IMR-90 (cell line): ENCODE measurements at regions not wholly inside any gene's neighbourhood (a gene's known extent, or its start where the extent isn't known, plus 50 kb on each side); places are given as distances from the start of the nearest gene placed in this dataset.

Source experiments
- ATAC-seq: fragments of 200-7000 bp; cut with Tn5 transposase; 2 replicates; pipeline ENCODE4 v1.9.1; 2020; ENCODE audit warnings: low read depth, mild to moderate bottlenecking, moderate library complexity
- BruUV-seq: library from RNA; stranded (reverse); fragments of 400-500 nt; replicated peaks from 2 replicates; lab custom pipeline; 2021; lab: Mats Ljungman, UMichigan
- CTCF ChIA-PET: fragments of 300-600 bp; formaldehyde crosslinking; extraction: SDS; loops from one replicate; lab custom pipeline; 2021; ENCODE audit warnings: antibody characterized with exemption; lab: Yijun Ruan, JAX
- POLR2A ChIA-PET: fragments of 300-600 bp; sonication (Branson Sonifier 250); formaldehyde crosslinking; loops from one replicate; lab custom pipeline; 2022; ENCODE audit warnings: antibody characterized with exemption; ENCODE audit not compliant: unreplicated experiment; lab: Charles Lee
- DNase-seq: peaks from one replicate; pipeline ENCODE4 v3.0.0; 2013
- H2AFZ ChIP-seq: replicated peaks from 2 replicates; pipeline ENCODE3; 2013; ENCODE audit warnings: low read length, mild to moderate bottlenecking; ENCODE audit not compliant: poor library complexity
- H2AK5ac ChIP-seq: 2 replicates; pipeline ENCODE4 v1.6.1; 2013; ENCODE audit warnings: low read depth, low read length, inconsistent platforms
- H2AK9ac ChIP-seq: replicated peaks from 2 replicates; pipeline ENCODE3; 2013; ENCODE audit warnings: mild to moderate bottlenecking, low read depth, low read length, moderate library complexity; ENCODE audit not compliant: poor library complexity
- H2BK120ac ChIP-seq: 2 replicates; pipeline ENCODE4 v1.6.1; 2013; ENCODE audit warnings: low read depth, low read length, inconsistent platforms
- H2BK15ac ChIP-seq: 3 replicates; pipeline ENCODE4 v1.6.1; 2013; ENCODE audit warnings: low read depth, low read length, inconsistent platforms
- H2BK20ac ChIP-seq: 2 replicates; pipeline ENCODE4 v1.6.1; 2013; ENCODE audit warnings: low read depth, mild to moderate bottlenecking, inconsistent platforms, low read length, moderate library complexity
- H2BK5ac ChIP-seq: 2 replicates; pipeline ENCODE4 v1.6.1; 2013; ENCODE audit warnings: mild to moderate bottlenecking, low read depth, low read length, inconsistent platforms; ENCODE audit not compliant: poor library complexity, severe bottlenecking
- H3K14ac ChIP-seq: replicated peaks from 2 replicates; pipeline ENCODE4 v1.6.1; 2013; ENCODE audit warnings: low read depth, low read length, inconsistent platforms
- H3K18ac ChIP-seq: 2 replicates; pipeline ENCODE4 v1.6.1; 2013; ENCODE audit warnings: low read depth, low read length, control low read depth
- H3K23ac ChIP-seq: 2 replicates; pipeline ENCODE4 v1.6.1; 2013; ENCODE audit warnings: low read depth, low read length, inconsistent platforms
- H3K27ac ChIP-seq: 2 replicates; pipeline ENCODE4 v1.5.1; 2013; ENCODE audit warnings: mild to moderate bottlenecking, control low read depth, low read length; ENCODE audit not compliant: insufficient read depth
- H3K27me3 ChIP-seq: 2 replicates; pipeline ENCODE4 v1.6.1; 2013; ENCODE audit warnings: low read length; ENCODE audit not compliant: control insufficient read depth, insufficient read depth
- H3K36me3 ChIP-seq: 2 replicates; pipeline ENCODE4 v1.6.1; 2013; ENCODE audit warnings: low read length, mixed read lengths; ENCODE audit not compliant: control insufficient read depth, insufficient read depth
- H3K4ac ChIP-seq: 2 replicates; pipeline ENCODE4 v1.6.1; 2013; ENCODE audit warnings: low read depth, low read length, inconsistent platforms
- H3K4me1 ChIP-seq: 2 replicates; pipeline ENCODE4 v1.6.1; 2013; ENCODE audit warnings: low read length, mixed read lengths; ENCODE audit not compliant: control insufficient read depth, insufficient read depth
- H3K4me2 ChIP-seq: 2 replicates; pipeline ENCODE4 v1.6.1; 2013; ENCODE audit warnings: low read depth, mild to moderate bottlenecking, control low read depth, low read length, moderate library complexity
- H3K4me3 ChIP-seq: 2 replicates; pipeline ENCODE4 v1.5.1; 2013; ENCODE audit warnings: low read depth, mild to moderate bottlenecking, control low read depth, low read length, moderate library complexity; ENCODE audit not compliant: insufficient read depth
- H3K56ac ChIP-seq: 2 replicates; pipeline ENCODE4 v1.6.1; 2013; ENCODE audit warnings: low read length, inconsistent platforms; ENCODE audit not compliant: insufficient read depth; ENCODE audit errors: extremely low read depth
- H3K79me1 ChIP-seq, 2 experiments: 2 replicates each; pipeline ENCODE4 v1.6.1; 2013; ENCODE audit warnings: low read length in 2 of 2, inconsistent platforms in 1 of 2, low read depth in 1 of 2
- H3K9ac ChIP-seq: 2 replicates; pipeline ENCODE4 v1.6.1; 2013; ENCODE audit warnings: low read depth, low read length, control low read depth
- H3K9me1 ChIP-seq: 2 replicates; pipeline ENCODE4 v1.6.1; 2013; ENCODE audit warnings: low read length, inconsistent platforms; ENCODE audit not compliant: insufficient read depth
- H3K9me3 ChIP-seq: 2 replicates; pipeline ENCODE4 v1.6.1; 2013; ENCODE audit warnings: low read length; ENCODE audit not compliant: control insufficient read depth, insufficient read depth
- H4K20me1 ChIP-seq: 2 replicates; pipeline ENCODE4 v1.6.1; 2013; ENCODE audit warnings: low read length, inconsistent platforms; ENCODE audit not compliant: insufficient read depth
- H4K5ac ChIP-seq: 2 replicates; pipeline ENCODE4 v1.6.1; 2013; ENCODE audit warnings: mild to moderate bottlenecking, low read depth, low read length, control low read depth
- H4K8ac ChIP-seq, 2 experiments: 2 replicates each; pipeline ENCODE4 v1.6.1; 2013; ENCODE audit warnings: low read depth in 2 of 2, low read length in 2 of 2, control low read depth in 1 of 2, inconsistent platforms in 1 of 2
- H4K91ac ChIP-seq: 2 replicates; pipeline ENCODE4 v1.6.1; 2013; ENCODE audit warnings: low read depth, low read length, inconsistent platforms; ENCODE audit not compliant: insufficient read depth
- CEBPB ChIP-seq: IDR thresholded peaks from 2 replicates; pipeline ENCODE4 v1.6.1; 2012; ENCODE audit warnings: low read depth, low read length, improper control_type of control experiment
- CHD1 ChIP-seq: IDR thresholded peaks from 2 replicates; pipeline ENCODE4 v1.6.1; 2012; ENCODE audit warnings: low read depth, low read length, improper control_type of control experiment
- POLR2A ChIP-seq: IDR thresholded peaks from 2 replicates; pipeline ENCODE4 v1.6.1; 2012; ENCODE audit warnings: mild to moderate bottlenecking, low read depth, low read length
- RCOR1 ChIP-seq: IDR thresholded peaks from 2 replicates; pipeline ENCODE4 v1.6.1; 2012; ENCODE audit warnings: mild to moderate bottlenecking, low read length, improper control_type of control experiment; ENCODE audit not compliant: insufficient replicate concordance
- SMC3 ChIP-seq: fragments of 150-350 bp; IDR thresholded peaks from 2 replicates; pipeline ENCODE4 v1.6.1; 2016; ENCODE audit warnings: low read depth, mild to moderate bottlenecking, antibody characterized with exemption, low read length, moderate library complexity
- WGBS, 2 experiments: methylation state at CpG; one replicate each; pipeline versions ENCODE4 v1.1.5 to v1.1.7; 2013; ENCODE audit warnings: missing lambda C conversion rate in 2 of 2; ENCODE audit not compliant: insufficient read length in 1 of 2; ENCODE audit errors: extremely low coverage in 2 of 2; 5-methylcytosine and 5-hydroxymethylcytosine counted together
- dilution Hi-C: fragments of 300-500 bp; cut with HindIII; formaldehyde crosslinking; loops from one replicate; pipeline ENCODE4 v1.14.3; 2018; ENCODE audit warnings: low sequenced_read_pairs; ENCODE audit not compliant: unreplicated experiment
- in situ Hi-C: fragments of 300-500 bp; cut with MboI; formaldehyde crosslinking; loops from 3 replicates; pipeline ENCODE4 v1.14.3; 2019; ENCODE audit warnings: low sequenced_read_pairs, inconsistent platforms, mixed read lengths
- intact Hi-C: fragments of 100-400 bp; cut with micrococcal nuclease; formaldehyde crosslinking; loops from 2 replicates; pipeline ENCODE4 v1.10.0; 2022

DNA sequence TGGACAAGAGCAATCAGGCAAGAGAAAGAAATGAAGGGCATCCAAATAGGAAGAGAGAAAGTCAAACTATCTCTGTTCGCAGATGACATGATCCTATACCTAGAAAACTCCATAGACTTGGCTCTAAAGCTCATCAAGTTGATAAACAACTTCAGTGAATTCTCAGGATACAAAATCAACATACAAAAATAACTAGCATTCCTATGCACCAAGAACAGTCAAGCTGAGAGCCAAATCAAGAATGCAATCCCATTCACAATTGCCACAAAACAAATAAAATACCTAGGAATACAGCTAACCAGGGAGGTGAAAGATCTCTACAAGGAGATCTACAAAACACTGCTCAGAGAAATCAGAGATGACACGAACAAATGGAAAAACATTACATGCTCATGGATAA is 417.5 kb upstream of the ATP2B1 start:
- no peaks in the 10 kb centered on the region for H3K36me3 ChIP-seq
- no peaks in the 10 kb centered on the region for H4K20me1 ChIP-seq
- no peaks in the 10 kb centered on the region for H3K27me3 ChIP-seq
- in situ Hi-C loops (no loop called here), intact Hi-C loops (no loop called here), dilution Hi-C loops (no loop called here)
- no peak overlapping the region for H2BK120ac ChIP-seq
- TF ChIP-seq POLR2A (no peak), SMC3 (no peak), CEBPB (no peak), CHD1 (no peak), RCOR1 (no peak)
- ChIA-PET POLR2A (no interaction called here), CTCF (interaction anchor here (1.3 kb wide), 1 partner anchor 9 kb away, joined by 3 read pairs; no protein-coding TSS in a partner anchor)
- H3K9ac ChIP-seq: no peak overlapping the region
- H3K14ac ChIP-seq: no peak overlapping the region
- H3K56ac ChIP-seq: no peak overlapping the region
- no peak overlapping the region for H3K18ac ChIP-seq
- H2AFZ ChIP-seq: no peak overlapping the region
- ATAC-seq (no peak), DNase-seq (no peak)
- H2AK9ac ChIP-seq: no peak overlapping the region
- no peaks in the 10 kb centered on the region for H3K9me1 ChIP-seq
- H4K91ac ChIP-seq: no peak overlapping the region
- no peak overlapping the region for H2AK5ac ChIP-seq
- H3K27ac ChIP-seq: no peak overlapping the region
- H3K4ac ChIP-seq: no peak overlapping the region
- no CpG with 5 or more reads among the region's 2 CpGs for WGBS, 2 experiments
- H2BK15ac ChIP-seq: no peak overlapping the region
- H3K4me1 ChIP-seq: no peaks in the 10 kb centered on the region
- no peak overlapping the region for H4K5ac ChIP-seq
- peaks cover 6% of the 10 kb centered on the region for H3K9me3 ChIP-seq
- no peak overlapping the region for H4K8ac ChIP-seq
- H3K4me3 ChIP-seq: no peak overlapping the region
- H2BK5ac ChIP-seq: no peak overlapping the region
- H3K4me2 ChIP-seq: no peak overlapping the region
- H3K23ac ChIP-seq: no peak overlapping the region
- H2BK20ac ChIP-seq: no peak overlapping the region
- no TSS peak for BruUV-seq
- no peaks in the 10 kb centered on the region for H3K79me1 ChIP-seq
